ENCODE measurements at regions not wholly inside any gene's neighbourhood (a gene's known extent, or its start where the extent isn't known, plus 50 kb on each side); places are given as distances from the start of the nearest gene placed in this dataset.

DNA sequence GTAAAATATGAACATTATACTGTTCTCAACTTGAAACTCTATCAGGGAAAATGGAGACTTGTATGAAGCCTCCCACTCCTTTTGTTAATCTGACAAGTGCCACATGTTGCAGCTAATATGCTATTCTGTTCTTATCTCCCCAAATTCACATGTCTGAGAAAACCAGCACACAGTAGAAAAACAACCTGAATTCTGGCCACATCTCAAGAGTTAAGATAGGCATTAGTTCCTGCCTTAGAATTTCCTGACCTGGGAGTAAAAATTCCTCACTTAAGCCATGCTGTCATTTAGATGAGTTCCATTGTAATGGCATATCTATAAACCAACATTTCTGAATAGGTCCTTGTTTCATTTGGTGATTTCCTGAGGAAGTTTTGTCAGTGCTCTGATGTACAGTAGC is 1098.5 kb downstream of the EFNB2 start:
- TF ChIP-seq, protein P1, sequence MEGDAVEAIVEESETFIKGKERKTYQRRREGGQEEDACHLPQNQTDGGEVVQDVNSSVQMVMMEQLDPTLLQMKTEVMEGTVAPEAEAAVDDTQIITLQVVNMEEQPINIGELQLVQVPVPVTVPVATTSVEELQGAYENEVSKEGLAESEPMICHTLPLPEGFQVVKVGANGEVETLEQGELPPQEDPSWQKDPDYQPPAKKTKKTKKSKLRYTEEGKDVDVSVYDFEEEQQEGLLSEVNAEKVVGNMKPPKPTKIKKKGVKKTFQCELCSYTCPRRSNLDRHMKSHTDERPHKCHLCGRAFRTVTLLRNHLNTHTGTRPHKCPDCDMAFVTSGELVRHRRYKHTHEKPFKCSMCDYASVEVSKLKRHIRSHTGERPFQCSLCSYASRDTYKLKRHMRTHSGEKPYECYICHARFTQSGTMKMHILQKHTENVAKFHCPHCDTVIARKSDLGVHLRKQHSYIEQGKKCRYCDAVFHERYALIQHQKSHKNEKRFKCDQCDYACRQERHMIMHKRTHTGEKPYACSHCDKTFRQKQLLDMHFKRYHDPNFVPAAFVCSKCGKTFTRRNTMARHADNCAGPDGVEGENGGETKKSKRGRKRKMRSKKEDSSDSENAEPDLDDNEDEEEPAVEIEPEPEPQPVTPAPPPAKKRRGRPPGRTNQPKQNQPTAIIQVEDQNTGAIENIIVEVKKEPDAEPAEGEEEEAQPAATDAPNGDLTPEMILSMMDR (conservative IDR thresholded peaks at IDR 0.05 in 1 of 2, IDR thresholded peaks at IDR 0.05 in 1 of 2; ENCODE audit: low read depth in 1 of 2, low read length in 2 of 2): no peak
- no peak for TF ChIP-seq EZH2 (IDR thresholded peaks at IDR 0.05; ENCODE audit: low read length, missing control alignments)
